KBM-7 (cell line): ENCODE measurements at regions not wholly inside any gene's neighbourhood (a gene's known extent, or its start where the extent isn't known, plus 50 kb on each side); places are given as distances from the start of the nearest gene placed in this dataset.
"Not testable (repeated sequence)": the region's sequence is repeated elsewhere in the genome, so short reads cannot be mapped to it uniquely, and the experiment has no call there.

Experiments used
- DNase-seq: peaks from one replicate; pipeline ENCODE4 v3.0.0-alpha.2; 2015
- in situ Hi-C: fragments of 300-500 bp; cut with MboI; formaldehyde crosslinking; loops from 2 replicates; pipeline ENCODE4 v1.14.3; 2020; ENCODE audit warnings: low sequenced_read_pairs, low pct_unique_long_range_greater_than_20kb, mixed read lengths

DNA sequence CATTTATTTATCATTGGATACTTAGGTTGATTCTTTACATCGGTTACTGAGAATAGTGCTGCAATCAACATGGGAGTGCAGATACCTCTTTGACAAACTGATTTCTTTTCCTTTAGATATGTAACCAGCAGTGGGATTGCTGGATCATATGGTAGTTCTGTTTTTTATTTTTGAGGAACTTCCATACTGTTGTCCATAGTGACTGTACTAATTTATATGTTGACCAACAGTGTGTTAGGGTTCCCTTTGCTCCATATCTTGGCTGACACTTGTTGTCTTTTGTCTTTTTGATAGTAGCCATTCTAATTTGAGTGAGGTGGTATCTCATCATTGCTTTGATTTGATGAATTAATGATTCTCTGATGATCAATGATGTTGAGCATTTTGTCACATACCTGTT lies 137.3 kb upstream of the PITX1 start:
- in situ Hi-C loops, result no loop called here
- DNase-seq, result peak; percentile 4

DNA sequence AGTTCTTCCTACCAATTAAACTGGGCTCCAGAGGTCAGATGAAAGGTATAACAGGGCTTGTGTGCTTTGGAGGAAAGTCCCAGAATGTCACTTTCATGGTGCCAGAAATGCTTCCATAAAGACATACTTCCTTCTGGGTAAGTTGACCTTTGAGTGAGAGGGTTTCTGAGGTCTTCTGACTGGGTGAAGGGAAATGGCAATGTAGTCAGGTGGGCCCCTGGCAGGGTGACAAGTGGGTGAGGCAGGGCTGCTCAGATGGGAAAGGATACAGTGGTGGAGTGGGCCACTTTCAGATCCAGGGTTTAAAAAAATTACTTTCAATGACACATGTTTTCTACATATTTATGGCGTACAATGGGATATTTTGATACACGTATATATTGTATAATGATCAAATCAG lies 136.5 kb upstream of the PITX1 start:
- DNase-seq, result no peak
- in situ Hi-C loops, result no loop called here

DNA sequence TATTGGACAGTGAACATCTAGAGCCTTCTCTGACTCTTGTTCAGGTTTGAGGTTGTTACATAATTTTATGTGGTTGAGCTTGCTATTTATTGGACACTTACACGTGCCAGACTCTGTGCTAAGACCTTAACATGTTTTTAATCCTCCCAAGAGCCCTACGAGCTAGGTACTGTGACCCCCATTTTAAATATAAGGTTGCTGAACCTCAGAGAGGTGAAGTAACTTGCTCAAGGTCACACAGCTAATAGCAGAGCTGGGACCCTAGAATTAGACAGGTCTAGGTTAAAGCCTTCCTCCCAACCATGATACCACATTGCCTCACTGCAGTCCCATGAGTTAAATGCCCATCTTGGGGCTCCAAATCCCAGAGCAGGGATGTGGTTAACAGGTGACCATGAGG lies 135.7 kb upstream of the PITX1 start:
- in situ Hi-C loops, result no loop called here
- DNase-seq, result no peak

DNA sequence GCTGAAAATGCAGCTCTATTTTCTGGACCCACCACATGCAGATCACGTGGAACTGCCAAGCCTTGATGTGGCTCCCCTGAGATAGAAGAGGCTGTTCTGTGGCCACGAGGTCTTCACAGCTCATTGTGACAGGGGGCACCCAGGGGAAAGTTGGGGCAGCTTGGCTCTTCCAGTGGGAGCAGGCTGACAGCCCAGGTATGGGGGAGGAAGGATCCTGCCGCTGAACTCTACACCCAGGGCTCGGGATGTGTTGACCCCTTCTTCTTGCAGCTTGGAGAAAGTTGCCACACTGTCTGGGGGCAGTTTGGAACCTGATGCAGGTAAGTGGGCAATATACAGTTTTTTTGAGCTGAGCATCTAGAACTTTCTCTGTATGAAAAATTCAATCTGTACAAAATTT lies 133.6 kb upstream of the PITX1 start:
- in situ Hi-C loops, result no loop called here
- DNase-seq, result no peak

DNA sequence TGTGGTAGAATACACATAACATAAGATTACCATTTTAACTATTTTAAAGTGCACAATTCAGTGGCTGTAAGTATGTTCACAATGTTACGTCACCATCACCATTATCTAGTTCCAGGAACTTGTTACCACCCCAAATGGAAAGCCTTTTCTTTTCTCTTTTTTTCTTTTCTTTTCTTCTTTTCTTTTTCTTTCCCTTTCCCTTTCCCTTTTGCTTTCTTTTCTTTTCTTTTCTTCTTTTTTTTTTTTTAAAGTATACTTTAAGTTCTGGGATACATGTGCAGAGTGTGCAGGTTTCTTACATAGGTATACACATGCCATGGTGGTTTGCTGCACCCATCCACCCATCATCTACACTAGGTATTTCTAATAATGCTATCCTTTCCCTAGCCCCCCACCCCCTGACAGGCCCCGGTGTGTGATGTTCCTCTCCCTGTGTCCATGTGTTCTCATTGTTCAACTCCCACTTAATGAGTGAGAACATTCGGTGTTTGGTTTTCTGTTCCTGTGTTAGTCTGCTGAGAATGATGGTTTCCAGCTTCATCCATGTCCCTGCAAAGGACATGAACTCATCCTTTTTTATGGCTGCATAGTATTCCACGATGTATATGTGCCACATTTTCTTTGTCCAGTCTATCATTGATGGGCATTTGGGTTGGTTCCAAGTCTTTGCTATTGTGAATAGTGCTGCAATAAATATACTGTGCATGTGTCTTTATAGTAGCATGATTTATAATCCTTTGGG lies 131.0 kb upstream of the PITX1 start:
- DNase-seq, in situ Hi-C loops: not testable (repeated sequence)

- no peak for DNase-seq
- in situ Hi-C loops, result no loop called here
These were observed 129.9 kb upstream of the PITX1 start for GRCh38 chr5:135163964-135164363.

- no peak for DNase-seq
- in situ Hi-C loops, result no loop called here
These were observed 129.4 kb upstream of the PITX1 start for GRCh38 chr5:135163391-135163790.

GRCh38 chr5:135162661-135163265 lies 128.7 kb upstream of the PITX1 start:
- in situ Hi-C loops, result no loop called here
- DNase-seq, result no peak

DNA sequence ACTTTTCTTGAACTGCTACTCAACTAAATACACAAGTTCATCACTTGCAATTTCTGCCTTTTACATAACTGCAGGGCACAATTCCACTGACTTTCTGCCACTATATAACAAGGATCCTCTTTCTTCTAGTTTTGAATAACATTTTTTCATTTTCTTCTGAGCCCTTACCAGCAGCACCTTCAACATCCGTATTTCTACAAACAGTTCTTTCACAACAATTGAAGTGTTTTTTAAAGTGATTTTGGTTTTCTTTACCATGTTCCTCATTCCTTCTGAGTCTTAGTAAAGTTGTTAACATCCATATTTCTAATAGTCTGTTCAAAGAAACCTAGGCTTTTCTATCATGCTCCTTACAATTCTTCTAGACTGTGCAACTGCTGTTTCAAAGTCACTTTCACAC lies 127.2 kb upstream of the PITX1 start:
- in situ Hi-C loops, result no loop called here
- peak; percentile 8 for DNase-seq

DNA sequence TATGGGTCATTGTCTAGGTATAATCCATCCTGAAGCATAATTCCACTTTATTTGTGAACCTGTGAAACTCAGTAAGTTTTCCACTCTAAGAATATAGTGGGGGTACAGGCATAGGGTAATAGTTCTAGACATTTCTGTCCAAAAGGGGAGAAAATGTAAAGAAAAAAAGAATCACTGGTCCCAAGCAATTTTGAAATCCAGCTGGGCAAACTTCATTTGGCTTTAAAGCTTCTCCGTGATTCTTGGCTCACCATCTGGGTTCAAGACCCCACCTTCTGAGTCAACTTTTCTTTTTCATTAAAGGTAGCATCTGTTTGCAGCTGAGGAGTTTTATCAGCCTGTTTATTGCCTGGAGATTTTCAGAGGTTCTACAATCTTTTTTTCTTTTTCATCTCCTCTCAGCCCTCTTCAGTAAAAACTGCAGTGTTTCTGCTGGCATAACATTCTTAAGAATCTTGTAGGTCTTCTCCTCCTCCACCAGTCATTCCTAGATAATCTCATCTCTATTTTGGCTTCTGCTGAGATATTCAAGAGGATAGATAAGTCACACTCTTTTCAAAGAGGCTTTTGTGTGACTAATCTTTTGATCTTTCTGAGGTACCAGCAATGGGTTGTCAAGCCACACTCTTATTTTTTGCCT lies 126.1 kb upstream of the PITX1 start:
- in situ Hi-C loops, result no loop called here
- DNase-seq, result no peak

- DNase-seq, result no peak
- in situ Hi-C loops, result no loop called here
These were observed 125.6 kb upstream of the PITX1 start for GRCh38 chr5:135159626-135160025.

GRCh38 chr5:135158982-135159381 lies 125.0 kb upstream of the PITX1 start:
- in situ Hi-C loops, result no loop called here
- DNase-seq, result no peak

DNA sequence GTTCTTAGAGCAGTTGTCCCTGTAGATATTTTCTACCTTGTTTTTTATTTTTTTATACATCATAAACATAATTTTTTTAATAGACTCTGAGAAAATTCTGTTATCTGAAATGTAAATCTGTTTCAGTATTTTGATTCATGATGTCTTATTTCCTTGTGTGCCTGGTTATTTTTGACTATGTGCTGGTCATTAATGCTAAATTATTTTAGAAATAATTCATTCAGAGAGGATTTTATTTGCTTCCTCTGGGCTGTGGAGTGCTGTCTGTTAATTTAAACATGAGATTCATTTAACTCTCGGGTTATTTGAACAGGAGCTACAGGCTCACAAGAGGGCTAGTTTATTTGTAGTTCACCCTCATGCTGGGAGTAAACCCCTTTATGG lies 124.3 kb upstream of the PITX1 start:
- in situ Hi-C loops, result no loop called here
- DNase-seq, result no peak

DNA sequence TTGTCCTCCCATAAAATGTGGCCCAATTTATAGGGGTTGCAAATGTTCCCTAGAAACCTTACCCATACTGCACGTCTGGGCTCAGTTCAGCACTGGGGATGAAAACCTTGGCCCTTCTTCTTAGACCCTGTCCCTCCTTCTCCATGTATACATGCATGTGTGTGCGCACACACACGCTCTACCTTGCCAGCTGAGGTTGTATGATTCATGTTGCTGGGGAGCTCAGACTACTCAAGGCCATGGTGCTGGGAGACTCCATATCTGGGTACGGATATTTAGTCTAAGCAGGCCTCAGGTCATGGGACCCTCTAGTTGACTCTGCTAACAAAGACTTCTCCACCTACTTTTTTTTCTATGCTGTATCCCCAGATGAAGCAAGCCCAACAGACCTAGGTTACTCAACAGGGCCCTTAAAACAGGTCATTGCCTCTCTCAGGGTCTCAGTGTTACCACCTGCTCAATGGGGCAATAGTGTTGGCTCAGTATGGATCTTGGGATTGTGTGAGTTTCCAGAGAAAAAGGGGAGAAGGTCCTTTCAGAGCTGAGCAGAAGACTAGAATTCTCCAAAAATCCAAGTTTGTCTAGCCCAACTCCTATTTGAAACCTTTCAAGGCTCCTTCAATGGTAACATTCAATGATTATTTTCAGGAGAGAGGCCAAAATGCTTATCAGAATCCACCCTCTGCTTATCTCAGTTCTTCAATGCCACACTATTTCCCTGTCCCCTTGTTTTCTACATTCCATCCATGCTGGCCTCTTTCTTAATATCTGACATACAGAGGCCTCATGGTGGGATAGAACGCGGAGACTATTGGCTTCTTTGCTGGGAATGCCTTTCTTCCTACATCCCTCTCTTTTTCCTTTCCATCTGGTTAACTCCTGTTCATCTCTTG lies 123.6 kb upstream of the PITX1 start:
- in situ Hi-C loops, result no loop called here
- no peak for DNase-seq

GRCh38 chr5:135156715-135157404 lies 122.8 kb upstream of the PITX1 start:
- no peak for DNase-seq
- in situ Hi-C loops, result no loop called here

- in situ Hi-C loops, result no loop called here
- no peak for DNase-seq
These were observed 122.3 kb upstream of the PITX1 start for GRCh38 chr5:135156337-135156714.

DNA sequence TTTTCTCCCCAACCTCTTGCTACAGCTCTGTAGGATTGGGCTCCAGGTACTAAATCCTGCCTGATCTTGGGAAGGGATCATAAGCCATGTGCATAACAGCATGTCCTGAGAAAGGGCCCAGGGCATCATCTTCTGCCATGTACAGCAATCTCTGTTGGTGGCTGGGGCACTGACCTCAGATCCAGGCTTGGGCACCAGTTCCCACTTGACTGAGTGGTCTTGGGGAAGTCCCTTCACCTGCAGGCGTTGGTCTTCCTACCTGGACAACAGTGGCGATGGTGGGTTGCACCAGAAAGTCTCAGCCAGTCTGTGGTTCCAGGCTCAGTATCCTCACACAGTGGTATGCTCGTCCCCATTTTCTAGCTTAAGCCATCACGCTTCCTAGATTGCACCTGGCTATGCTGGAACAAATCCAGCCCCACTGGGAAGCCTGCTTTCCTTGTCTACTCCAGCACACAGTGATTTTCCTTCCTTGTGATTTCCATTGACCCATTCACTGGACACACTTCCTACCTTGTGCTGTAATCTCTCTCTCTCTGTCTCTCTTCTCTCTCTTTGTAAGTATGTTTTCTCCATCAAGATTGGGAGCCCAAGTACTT lies 121.7 kb upstream of the PITX1 start:
- no peak for DNase-seq
- in situ Hi-C loops, result no loop called here

DNA sequence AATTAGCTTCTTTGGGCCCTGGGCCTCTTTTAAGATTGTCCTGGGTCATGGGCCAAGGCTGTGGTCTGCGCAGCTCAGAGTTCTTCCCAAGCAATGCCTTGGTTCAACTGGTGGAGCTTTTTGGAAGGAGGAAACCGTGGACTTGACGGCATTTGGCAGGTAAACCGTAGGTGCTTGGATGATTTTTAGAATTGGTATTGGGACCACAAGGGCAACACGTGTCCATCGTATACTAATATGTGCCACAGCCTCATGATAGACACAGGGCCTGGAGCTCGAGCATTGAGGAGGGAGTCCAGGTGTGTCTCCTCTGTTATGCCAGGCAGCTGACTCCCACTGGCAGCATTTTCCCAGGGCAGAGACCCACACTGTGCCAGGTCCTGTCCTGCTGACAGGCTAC lies 120.9 kb upstream of the PITX1 start:
- in situ Hi-C loops, result no loop called here
- no peak for DNase-seq

DNA sequence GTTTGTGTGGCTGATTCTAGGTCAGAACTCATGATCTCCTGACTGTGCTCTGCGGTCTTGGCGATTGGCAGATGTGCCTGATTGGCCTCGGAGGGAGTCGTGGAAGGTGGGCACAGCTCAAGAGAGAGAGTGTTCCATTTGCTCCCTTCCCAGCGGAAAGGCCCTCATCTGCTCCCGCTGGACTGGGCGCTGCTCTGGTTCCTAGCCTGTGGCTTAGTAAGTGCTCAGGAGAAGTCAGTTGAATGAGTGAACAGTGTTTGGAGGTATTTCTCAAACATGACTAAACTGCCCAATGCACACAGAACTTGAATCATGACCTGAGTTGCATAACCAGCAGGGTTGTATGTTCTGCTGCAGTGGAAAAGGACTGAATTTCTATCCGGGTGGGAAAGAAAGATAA lies 120.2 kb upstream of the PITX1 start:
- in situ Hi-C loops, result no loop called here
- no peak for DNase-seq
